ENCODE measurements at regions not wholly inside any gene's neighbourhood (a gene's known extent, or its start where the extent isn't known, plus 50 kb on each side); places are given as distances from the start of the nearest gene placed in this dataset.
"Not testable (repeated sequence)": the region's sequence is repeated elsewhere in the genome, so short reads cannot be mapped to it uniquely, and the experiment has no call there.

- no peak for ATAC-seq
- TF ChIP-seq ISL1 (CRISPR knock-in tag; IDR thresholded peaks at IDR 0.05) = no peak
- TF ChIP-seq PPARA (CRISPR knock-in tag; IDR thresholded peaks at IDR 0.05; ENCODE audit: borderline replicate concordance) = no peak
- TF ChIP-seq ZNF8 (CRISPR knock-in tag; IDR thresholded peaks at IDR 0.05) = no peak
- TF ChIP-seq TOX (CRISPR knock-in tag; IDR thresholded peaks at IDR 0.05; ENCODE audit: borderline replicate concordance) = no peak
- TF ChIP-seq ARNTL (CRISPR knock-in tag; IDR thresholded peaks at IDR 0.05; ENCODE audit: borderline replicate concordance, low read depth) = no peak
- TF ChIP-seq PATZ1 (CRISPR knock-in tag; IDR thresholded peaks at IDR 0.05; ENCODE audit: borderline replicate concordance) = no peak
- no peak for TF ChIP-seq CSRNP3 (CRISPR knock-in tag; IDR thresholded peaks at IDR 0.05)
- no peak for TF ChIP-seq CSDC2 (CRISPR knock-in tag; IDR thresholded peaks at IDR 0.05)
- TF ChIP-seq ZNF565 (CRISPR knock-in tag; conservative IDR thresholded peaks at IDR 0.05; ENCODE audit: low read depth) = no peak
- no peak for TF ChIP-seq ZFP30 (CRISPR knock-in tag; IDR thresholded peaks at IDR 0.05)
- TF ChIP-seq TCF4 (CRISPR knock-in tag; IDR thresholded peaks at IDR 0.05; ENCODE audit: borderline replicate concordance) = no peak
- no peak for TF ChIP-seq ZC3H10 (CRISPR knock-in tag; IDR thresholded peaks at IDR 0.05)
- TF ChIP-seq BACH2 (CRISPR knock-in tag; IDR thresholded peaks at IDR 0.05; ENCODE audit: borderline replicate concordance) = no peak
- TF ChIP-seq OSR1 (CRISPR knock-in tag; IDR thresholded peaks at IDR 0.05) = no peak
- no peak for TF ChIP-seq CREB5 (CRISPR knock-in tag; IDR thresholded peaks at IDR 0.05; ENCODE audit: low read depth)
- no peak for TF ChIP-seq SNAI2 (CRISPR knock-in tag; IDR thresholded peaks at IDR 0.05)
Observed at GRCh38 chr3:82448320-82448719, 686.9 kb upstream of the GBE1 start.

GRCh38 chr3:82428821-82429220 is 667.4 kb upstream of the GBE1 start:
- not testable (repeated sequence) for ATAC-seq

- no peak for TF ChIP-seq ZNF70 (CRISPR knock-in tag; IDR thresholded peaks at IDR 0.05)
- TF ChIP-seq PPARA (CRISPR knock-in tag; IDR thresholded peaks at IDR 0.05; ENCODE audit: borderline replicate concordance) = no peak
- TF ChIP-seq CSDC2 (CRISPR knock-in tag; IDR thresholded peaks at IDR 0.05) = no peak
- TF ChIP-seq CSRNP3 (CRISPR knock-in tag; IDR thresholded peaks at IDR 0.05) = no peak
- TF ChIP-seq PATZ1 (CRISPR knock-in tag; IDR thresholded peaks at IDR 0.05; ENCODE audit: borderline replicate concordance) = no peak
- no peak for TF ChIP-seq GLIS3 (CRISPR knock-in tag; IDR thresholded peaks at IDR 0.05)
- no peak for TF ChIP-seq TOX (CRISPR knock-in tag; IDR thresholded peaks at IDR 0.05; ENCODE audit: borderline replicate concordance)
- TF ChIP-seq ISL1 (CRISPR knock-in tag; IDR thresholded peaks at IDR 0.05) = no peak
- no peak for TF ChIP-seq ZNF565 (CRISPR knock-in tag; conservative IDR thresholded peaks at IDR 0.05; ENCODE audit: low read depth)
- no peak for TF ChIP-seq CREB5 (CRISPR knock-in tag; IDR thresholded peaks at IDR 0.05; ENCODE audit: low read depth)
- TF ChIP-seq ESRRG (CRISPR knock-in tag; IDR thresholded peaks at IDR 0.05) = no peak
- TF ChIP-seq ARNTL (CRISPR knock-in tag; IDR thresholded peaks at IDR 0.05; ENCODE audit: borderline replicate concordance, low read depth) = no peak
- TF ChIP-seq OSR1 (CRISPR knock-in tag; IDR thresholded peaks at IDR 0.05) = no peak
- no peak for TF ChIP-seq ZFP3 (CRISPR knock-in tag; IDR thresholded peaks at IDR 0.05)
- TF ChIP-seq POU6F1 (CRISPR knock-in tag; IDR thresholded peaks at IDR 0.05; ENCODE audit: borderline replicate concordance, low read depth) = no peak
- TF ChIP-seq ZNF8 (CRISPR knock-in tag; IDR thresholded peaks at IDR 0.05) = no peak
- no peak for ATAC-seq
Observed at GRCh38 chr3:82424031-82424339, 662.5 kb upstream of the GBE1 start.
